ENCODE measurements at regions not wholly inside any gene's neighbourhood (a gene's known extent, or its start where the extent isn't known, plus 50 kb on each side); places are given as distances from the start of the nearest gene placed in this dataset.

GRCh38 chr1:60864722-60865121, 217.6 kb upstream of the NFIA start:
- TF ChIP-seq CTCF (conservative IDR thresholded peaks at IDR 0.05; ENCODE audit: low read depth, low read length) (no peak), EZH2 (IDR thresholded peaks at IDR 0.05; ENCODE audit: borderline replicate concordance, low read depth, low read length, poor library complexity, severe bottlenecking) (no peak)

Measured in A673 (cell line).